ENCODE measurements at regions not wholly inside any gene's neighbourhood (a gene's known extent, or its start where the extent isn't known, plus 50 kb on each side); places are given as distances from the start of the nearest gene placed in this dataset.

DNA sequence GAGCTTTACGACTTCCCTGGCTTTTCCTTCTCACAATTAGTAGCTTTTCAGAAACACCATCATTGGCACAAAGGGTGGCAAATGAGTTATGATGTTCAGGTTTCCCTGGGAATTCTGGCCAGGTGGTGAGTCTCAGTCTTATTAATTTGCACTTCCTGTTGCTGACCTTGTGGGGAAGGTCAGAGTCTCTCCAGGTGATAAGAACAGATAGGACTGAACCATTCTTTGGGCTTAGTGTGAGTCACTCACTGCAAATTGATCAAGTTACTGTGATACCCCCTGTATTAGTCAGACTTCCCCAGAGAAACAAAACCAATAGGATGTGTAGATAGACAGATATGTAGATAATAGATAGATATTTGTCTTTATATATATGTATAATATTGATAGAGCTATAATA is 53.8 kb upstream of the RANBP3L start:
- no peak for ATAC-seq
- H3K36me3 ChIP-seq (ENCODE audit: control insufficient read depth, insufficient read depth, low read length), result no peaks in the 10 kb centered on the region; the same call in 1 of the 2 replicates
- BruUV-seq (replicated peaks), result no TSS peak
- H3K4me3 ChIP-seq (ENCODE audit: low read depth in 2 of 2, low read length in 2 of 2), result no peak overlapping the region
- no peaks in the 10 kb centered on the region for H3K9me3 ChIP-seq (ENCODE audit: control insufficient read depth, insufficient read depth, low read depth, low read length)
- DNase-seq (ENCODE audit: low read depth, low spot score), result no peak
- POLR2A ChIA-PET, result no interaction called here
- TF ChIP-seq TCF7L2 (IDR thresholded peaks at IDR 0.05; ENCODE audit: low read depth, low read length) (no peak), SIN3A (IDR thresholded peaks at IDR 0.05; ENCODE audit: borderline replicate concordance, insufficient read depth, low read depth, low read length) (no peak), POLR2AphosphoS5 (IDR thresholded peaks at IDR 0.05; ENCODE audit: low read depth, low read length) (no peak)
- TF ChIP-seq, protein P1, sequence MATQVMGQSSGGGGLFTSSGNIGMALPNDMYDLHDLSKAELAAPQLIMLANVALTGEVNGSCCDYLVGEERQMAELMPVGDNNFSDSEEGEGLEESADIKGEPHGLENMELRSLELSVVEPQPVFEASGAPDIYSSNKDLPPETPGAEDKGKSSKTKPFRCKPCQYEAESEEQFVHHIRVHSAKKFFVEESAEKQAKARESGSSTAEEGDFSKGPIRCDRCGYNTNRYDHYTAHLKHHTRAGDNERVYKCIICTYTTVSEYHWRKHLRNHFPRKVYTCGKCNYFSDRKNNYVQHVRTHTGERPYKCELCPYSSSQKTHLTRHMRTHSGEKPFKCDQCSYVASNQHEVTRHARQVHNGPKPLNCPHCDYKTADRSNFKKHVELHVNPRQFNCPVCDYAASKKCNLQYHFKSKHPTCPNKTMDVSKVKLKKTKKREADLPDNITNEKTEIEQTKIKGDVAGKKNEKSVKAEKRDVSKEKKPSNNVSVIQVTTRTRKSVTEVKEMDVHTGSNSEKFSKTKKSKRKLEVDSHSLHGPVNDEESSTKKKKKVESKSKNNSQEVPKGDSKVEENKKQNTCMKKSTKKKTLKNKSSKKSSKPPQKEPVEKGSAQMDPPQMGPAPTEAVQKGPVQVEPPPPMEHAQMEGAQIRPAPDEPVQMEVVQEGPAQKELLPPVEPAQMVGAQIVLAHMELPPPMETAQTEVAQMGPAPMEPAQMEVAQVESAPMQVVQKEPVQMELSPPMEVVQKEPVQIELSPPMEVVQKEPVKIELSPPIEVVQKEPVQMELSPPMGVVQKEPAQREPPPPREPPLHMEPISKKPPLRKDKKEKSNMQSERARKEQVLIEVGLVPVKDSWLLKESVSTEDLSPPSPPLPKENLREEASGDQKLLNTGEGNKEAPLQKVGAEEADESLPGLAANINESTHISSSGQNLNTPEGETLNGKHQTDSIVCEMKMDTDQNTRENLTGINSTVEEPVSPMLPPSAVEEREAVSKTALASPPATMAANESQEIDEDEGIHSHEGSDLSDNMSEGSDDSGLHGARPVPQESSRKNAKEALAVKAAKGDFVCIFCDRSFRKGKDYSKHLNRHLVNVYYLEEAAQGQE (IDR thresholded peaks at IDR 0.05; ENCODE audit: insufficient read depth in 1 of 2, low read depth in 2 of 2, low read length in 1 of 2), result no peak
- TF ChIP-seq, protein P2, sequence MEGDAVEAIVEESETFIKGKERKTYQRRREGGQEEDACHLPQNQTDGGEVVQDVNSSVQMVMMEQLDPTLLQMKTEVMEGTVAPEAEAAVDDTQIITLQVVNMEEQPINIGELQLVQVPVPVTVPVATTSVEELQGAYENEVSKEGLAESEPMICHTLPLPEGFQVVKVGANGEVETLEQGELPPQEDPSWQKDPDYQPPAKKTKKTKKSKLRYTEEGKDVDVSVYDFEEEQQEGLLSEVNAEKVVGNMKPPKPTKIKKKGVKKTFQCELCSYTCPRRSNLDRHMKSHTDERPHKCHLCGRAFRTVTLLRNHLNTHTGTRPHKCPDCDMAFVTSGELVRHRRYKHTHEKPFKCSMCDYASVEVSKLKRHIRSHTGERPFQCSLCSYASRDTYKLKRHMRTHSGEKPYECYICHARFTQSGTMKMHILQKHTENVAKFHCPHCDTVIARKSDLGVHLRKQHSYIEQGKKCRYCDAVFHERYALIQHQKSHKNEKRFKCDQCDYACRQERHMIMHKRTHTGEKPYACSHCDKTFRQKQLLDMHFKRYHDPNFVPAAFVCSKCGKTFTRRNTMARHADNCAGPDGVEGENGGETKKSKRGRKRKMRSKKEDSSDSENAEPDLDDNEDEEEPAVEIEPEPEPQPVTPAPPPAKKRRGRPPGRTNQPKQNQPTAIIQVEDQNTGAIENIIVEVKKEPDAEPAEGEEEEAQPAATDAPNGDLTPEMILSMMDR (IDR thresholded peaks at IDR 0.05), result no peak
- in situ Hi-C loops (cut with HindIII; ENCODE audit: low pct_unique_long_range_greater_than_20kb, low sequenced_read_pairs) (no loop called here), intact Hi-C loops (cut with micrococcal nuclease; ENCODE audit: unreplicated experiment) (no loop called here)
- no peaks in the 10 kb centered on the region for H3K4me1 ChIP-seq (ENCODE audit: control insufficient read depth, insufficient read depth, low read length)
- H3K27ac ChIP-seq (ENCODE audit: low read length), result no peak overlapping the region
- H3K27me3 ChIP-seq (ENCODE audit: control insufficient read depth, insufficient read depth, low read length), result no peaks in the 10 kb centered on the region
- CTCF ChIA-PET, result no interaction called here

DNA sequence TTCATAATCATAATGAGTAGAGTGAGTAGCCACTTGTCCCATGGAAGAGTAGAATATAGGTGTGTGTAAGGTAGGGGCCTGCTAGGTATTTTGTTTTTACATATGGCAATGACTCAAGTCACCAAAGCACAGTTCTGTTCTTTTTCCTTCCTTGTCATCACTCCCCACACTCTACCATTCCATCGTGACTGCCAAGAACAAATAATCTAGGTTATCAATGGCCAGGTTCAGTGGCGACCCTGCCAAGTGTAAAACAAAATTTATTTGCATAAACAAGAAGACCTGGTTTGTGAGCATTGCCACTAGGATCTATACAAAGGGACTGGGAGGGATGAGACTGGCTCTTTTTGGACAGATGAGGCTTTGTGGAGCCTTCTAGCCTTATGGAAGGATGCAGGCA is 55.2 kb upstream of the RANBP3L start:
- H3K36me3 ChIP-seq (ENCODE audit: control insufficient read depth, insufficient read depth, low read length), result no peaks in the 10 kb centered on the region; the same call in 1 of the 2 replicates
- ChIA-PET CTCF (no interaction called here), POLR2A (no interaction called here)
- no peaks in the 10 kb centered on the region for H3K9me3 ChIP-seq (ENCODE audit: control insufficient read depth, insufficient read depth, low read depth, low read length)
- no peaks in the 10 kb centered on the region for H3K27me3 ChIP-seq (ENCODE audit: control insufficient read depth, insufficient read depth, low read length)
- H3K4me3 ChIP-seq (ENCODE audit: low read depth in 2 of 2, low read length in 2 of 2), result no peak overlapping the region
- no peak overlapping the region for H3K27ac ChIP-seq (ENCODE audit: low read length)
- DNase-seq (ENCODE audit: low read depth, low spot score), result no peak
- BruUV-seq (replicated peaks), result no TSS peak
- in situ Hi-C loops (cut with HindIII; ENCODE audit: low pct_unique_long_range_greater_than_20kb, low sequenced_read_pairs) (no loop called here), intact Hi-C loops (cut with micrococcal nuclease; ENCODE audit: unreplicated experiment) (no loop called here)
- H3K4me1 ChIP-seq (ENCODE audit: control insufficient read depth, insufficient read depth, low read length), result no peaks in the 10 kb centered on the region
- ATAC-seq, result no peak
- TF ChIP-seq TCF7L2 (IDR thresholded peaks at IDR 0.05; ENCODE audit: low read depth, low read length), result no peak
- no peak for TF ChIP-seq SIN3A (IDR thresholded peaks at IDR 0.05; ENCODE audit: borderline replicate concordance, insufficient read depth, low read depth, low read length)
- TF ChIP-seq POLR2AphosphoS5 (IDR thresholded peaks at IDR 0.05; ENCODE audit: low read depth, low read length), result no peak
- TF ChIP-seq, protein P2 (IDR thresholded peaks at IDR 0.05), result no peak
- TF ChIP-seq, protein P1 (IDR thresholded peaks at IDR 0.05; ENCODE audit: insufficient read depth in 1 of 2, low read depth in 2 of 2, low read length in 1 of 2), result no peak

Data from Panc1 (cell line).